Aorta (tissue), 5 donors: ENCODE measurements at regions not wholly inside any gene's neighbourhood (a gene's known extent, or its start where the extent isn't known, plus 50 kb on each side); places are given as distances from the start of the nearest gene placed in this dataset.
"Not testable (repeated sequence)": the region's sequence is repeated elsewhere in the genome, so short reads cannot be mapped to it uniquely, and the experiment has no call there.

Experiments
- ATAC-seq: fragments of 200-7000 bp; cut with Tn5 transposase; one replicate; pipeline ENCODE4 v1.9.1; 2022; ENCODE audit warnings: moderate library complexity; ENCODE audit not compliant: low FRiP score
- DNase-seq, 2 donors: peaks; one replicate each; pipeline ENCODE4 v3.0.0-alpha.2; 2020
- H3K27ac ChIP-seq, 2 donors: one replicate each; pipeline ENCODE4 v1.5.1; 2013; ENCODE audit warnings: low read length in 2 of 2, mild to moderate bottlenecking in 2 of 2, moderate library complexity in 2 of 2, control low read depth in 1 of 2, inconsistent platforms in 1 of 2, low read depth in 1 of 2
- H3K27me3 ChIP-seq, 2 donors: one replicate each; pipeline ENCODE4 v1.6.1; 2013; ENCODE audit warnings: control low read depth in 1 of 2, low read length in 1 of 2, mild to moderate bottlenecking in 1 of 2, moderate library complexity in 1 of 2; ENCODE audit not compliant: insufficient read depth in 2 of 2, control insufficient read depth in 1 of 2
- H3K36me3 ChIP-seq, 2 donors: one replicate each; pipeline ENCODE4 v1.6.1; 2013; ENCODE audit warnings: control low read depth in 1 of 2, low read length in 1 of 2, mild to moderate bottlenecking in 1 of 2; ENCODE audit not compliant: insufficient read depth in 2 of 2, control insufficient read depth in 1 of 2
- H3K4me1 ChIP-seq, 2 donors: one replicate each; pipeline ENCODE4 v1.6.1; 2013; ENCODE audit warnings: low read length in 2 of 2, control low read depth in 1 of 2, mild to moderate bottlenecking in 1 of 2, moderate library complexity in 1 of 2; ENCODE audit not compliant: insufficient read depth in 2 of 2, control insufficient read depth in 1 of 2
- H3K4me3 ChIP-seq, 2 donors: one replicate each; pipeline ENCODE4 v1.5.1; 2013; ENCODE audit warnings: low read length in 2 of 2, control low read depth in 1 of 2, mild to moderate bottlenecking in 1 of 2
- H3K9me3 ChIP-seq: one replicate; pipeline ENCODE4 v1.6.1; 2013; ENCODE audit warnings: mild to moderate bottlenecking, low read length; ENCODE audit not compliant: control insufficient read depth
- WGBS, 2 donors: extraction: QIAGEN DNeasy Blood & Tissue Kit; methylation state at CpG; one replicate each; pipeline ENCODE4 v1.1.7; 2013; 5-methylcytosine and 5-hydroxymethylcytosine counted together
- intact Hi-C, 2 donors: fragments of 100-400 bp; cut with DNase I; formaldehyde crosslinking; loops; one replicate each; pipeline versions ENCODE4 v1.14.2 to v1.15.0; 2022
- donor health status: healthy with polysubstance abuse.
- donor health status: Bipolar disorder and iron deficiency.
- donor health status: DM: no; HTN: no; CAD: no.
- donor health status: DM: no; HTN: no; CAD: no.
- donor health status: DM: yes; HTN: yes; CAD: no.

- peaks cover 1% of the 10 kb centered on the region for H3K9me3 ChIP-seq
- no peak overlapping the region for H3K4me3 ChIP-seq
- ATAC-seq (no peak), DNase-seq (no peak)
- no peaks in the 10 kb centered on the region for H3K27me3 ChIP-seq
- no peaks in the 10 kb centered on the region for H3K36me3 ChIP-seq
- H3K4me1 ChIP-seq, result no peaks in the 10 kb centered on the region
- WGBS, 2 donors, result 84 to 89% methylated on average over 6 of the region's 6 CpGs
- intact Hi-C loops, result no loop called here
- H3K27ac ChIP-seq, result no peak overlapping the region
These were observed 75.3 kb upstream of the NFE2L3 start for GRCh38 chr7:26076691-26077090.

GRCh38 chr7:26078437-26079336 lies 73.3 kb upstream of the NFE2L3 start:
- 15% methylated on average over 19 of the region's 19 CpGs for WGBS, 2 donors

GRCh38 chr7:26081638-26082037 lies 70.4 kb upstream of the NFE2L3 start:
- WGBS, 2 donors, result 45 to 55% methylated on average over 2 of the region's 2 CpGs

More at GRCh38 chr7:26078437-26079336, 73.3 kb upstream of the NFE2L3 start:
- peaks cover 1% of the 10 kb centered on the region for H3K9me3 ChIP-seq
- H3K4me3 ChIP-seq, result no peak overlapping the region
- DNase-seq, result peak; percentile 65 to 81
- ATAC-seq, result peak; percentile 29
- intact Hi-C loops, result no loop called here
- no peaks in the 10 kb centered on the region for H3K27me3 ChIP-seq
- no peaks in the 10 kb centered on the region for H3K36me3 ChIP-seq
- no peaks in the 10 kb centered on the region for H3K4me1 ChIP-seq
- no peak overlapping the region for H3K27ac ChIP-seq

GRCh38 chr7:26083113-26083512 lies 68.9 kb upstream of the NFE2L3 start:
- ATAC-seq (no peak), DNase-seq (no peak)
- H3K36me3 ChIP-seq, result no peaks in the 10 kb centered on the region
- no peak overlapping the region for H3K27ac ChIP-seq
- H3K4me1 ChIP-seq, result no peaks in the 10 kb centered on the region
- 46 to 58% methylated on average over 2 of the region's 2 CpGs for WGBS, 2 donors
- H3K9me3 ChIP-seq, result no peaks in the 10 kb centered on the region
- no peak overlapping the region for H3K4me3 ChIP-seq
- H3K27me3 ChIP-seq, result no peaks in the 10 kb centered on the region
- intact Hi-C loops, result loop anchor here in 1 of 2 donors (10.0 kb wide), 1 partner anchor 572 kb away; no protein-coding TSS in a partner anchor

More at GRCh38 chr7:26081638-26082037, 70.4 kb upstream of the NFE2L3 start:
- Histone ChIP-seq H3K27me3 (no peaks in the 10 kb centered on the region), H3K9me3 (peaks cover 1% of the 10 kb centered on the region), H3K4me3 (no peak overlapping the region), H3K27ac (no peak overlapping the region), H3K4me1 (no peaks in the 10 kb centered on the region), H3K36me3 (no peaks in the 10 kb centered on the region)
- intact Hi-C loops, result loop anchor here in 1 of 2 donors (10.0 kb wide), 1 partner anchor 573 kb away; no protein-coding TSS in a partner anchor
- DNase-seq (no peak), ATAC-seq (no peak)

GRCh38 chr7:26084418-26084817 lies 67.6 kb upstream of the NFE2L3 start:
- no peak overlapping the region for H3K4me3 ChIP-seq

GRCh38 chr7:26085771-26086170 lies 66.2 kb upstream of the NFE2L3 start:
- intact Hi-C loops, result loop anchor here in 1 of 2 donors (5.0 to 10.0 kb wide), 2 partner anchors 277 to 569 kb away; no protein-coding TSS in a partner anchor
- no peak for ATAC-seq
- Histone ChIP-seq H3K9me3 (no peaks in the 10 kb centered on the region), H3K27me3 (no peaks in the 10 kb centered on the region), H3K27ac (no peak overlapping the region), H3K36me3 (no peaks in the 10 kb centered on the region), H3K4me3 (no peak overlapping the region), H3K4me1 (no peaks in the 10 kb centered on the region)
- WGBS, 2 donors, result 90 to 95% methylated on average over 7 of the region's 7 CpGs
- DNase-seq, result no peak

More at GRCh38 chr7:26084418-26084817, 67.6 kb upstream of the NFE2L3 start:
- intact Hi-C loops, result loop anchor here in 1 of 2 donors (10.0 kb wide), 1 partner anchor 570 kb away; no protein-coding TSS in a partner anchor
- Histone ChIP-seq H3K27me3 (no peaks in the 10 kb centered on the region), H3K36me3 (no peaks in the 10 kb centered on the region), H3K4me1 (no peaks in the 10 kb centered on the region), H3K9me3 (no peaks in the 10 kb centered on the region), H3K27ac (no peak overlapping the region)
- no peak for DNase-seq
- no peak for ATAC-seq
- 88 to 92% methylated on average over 7 of the region's 7 CpGs for WGBS, 2 donors

- intact Hi-C loops, result loop anchor here in 1 of 2 donors (5.0 to 10.0 kb wide), 2 partner anchors 275 to 567 kb away; no protein-coding TSS in a partner anchor
- DNase-seq (no peak), ATAC-seq (no peak)
- peaks cover 0 to 1% of the 10 kb centered on the region in 2 donors for H3K27me3 ChIP-seq
- no peaks in the 10 kb centered on the region for H3K36me3 ChIP-seq
- 91 to 92% methylated on average over 7 of the region's 7 CpGs for WGBS, 2 donors
- no peak overlapping the region for H3K27ac ChIP-seq
- H3K4me3 ChIP-seq, result no peak overlapping the region
- no peaks in the 10 kb centered on the region for H3K9me3 ChIP-seq
- H3K4me1 ChIP-seq, result no peaks in the 10 kb centered on the region
These were observed 64.5 kb upstream of the NFE2L3 start for GRCh38 chr7:26087321-26088091.

- H3K4me1 ChIP-seq, DNase-seq, H3K9me3 ChIP-seq, H3K27ac ChIP-seq, ATAC-seq, H3K4me3 ChIP-seq, H3K27me3 ChIP-seq, H3K36me3 ChIP-seq: not testable (repeated sequence)
- intact Hi-C loops, result loop anchor here in 1 of 2 donors (5.0 to 10.0 kb wide), 2 partner anchors 273 to 565 kb away; no protein-coding TSS in a partner anchor
- 81 to 86% methylated on average over 6 of the region's 6 CpGs for WGBS, 2 donors
These were observed 62.5 kb upstream of the NFE2L3 start for GRCh38 chr7:26089469-26089868.
